ENCODE measurements at regions not wholly inside any gene's neighbourhood (a gene's known extent, or its start where the extent isn't known, plus 50 kb on each side); places are given as distances from the start of the nearest gene placed in this dataset.

DNA sequence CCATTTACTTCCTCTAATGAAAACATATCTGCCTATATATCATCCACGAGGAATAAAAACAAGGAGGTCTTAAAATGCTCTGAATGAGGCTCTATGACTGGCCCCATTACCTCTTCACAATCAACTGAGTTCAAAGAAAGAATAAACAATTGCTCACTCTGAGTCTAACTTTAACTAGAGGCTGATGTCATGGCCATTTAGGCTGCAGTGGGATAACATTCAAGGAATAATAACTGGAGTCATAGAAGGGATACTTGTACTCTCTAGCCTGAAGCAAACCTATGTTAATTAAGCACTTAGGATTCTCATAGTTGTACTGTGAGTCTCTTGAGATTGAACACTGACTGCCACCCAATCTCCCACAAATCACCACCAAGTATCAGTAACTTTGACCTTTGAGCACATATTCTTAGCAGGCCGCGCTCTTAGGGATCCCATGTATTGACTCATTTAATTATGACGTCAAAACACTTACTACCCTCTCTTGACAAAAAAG, 70.2 kb downstream of the PERP start:
- TF ChIP-seq, protein P1, sequence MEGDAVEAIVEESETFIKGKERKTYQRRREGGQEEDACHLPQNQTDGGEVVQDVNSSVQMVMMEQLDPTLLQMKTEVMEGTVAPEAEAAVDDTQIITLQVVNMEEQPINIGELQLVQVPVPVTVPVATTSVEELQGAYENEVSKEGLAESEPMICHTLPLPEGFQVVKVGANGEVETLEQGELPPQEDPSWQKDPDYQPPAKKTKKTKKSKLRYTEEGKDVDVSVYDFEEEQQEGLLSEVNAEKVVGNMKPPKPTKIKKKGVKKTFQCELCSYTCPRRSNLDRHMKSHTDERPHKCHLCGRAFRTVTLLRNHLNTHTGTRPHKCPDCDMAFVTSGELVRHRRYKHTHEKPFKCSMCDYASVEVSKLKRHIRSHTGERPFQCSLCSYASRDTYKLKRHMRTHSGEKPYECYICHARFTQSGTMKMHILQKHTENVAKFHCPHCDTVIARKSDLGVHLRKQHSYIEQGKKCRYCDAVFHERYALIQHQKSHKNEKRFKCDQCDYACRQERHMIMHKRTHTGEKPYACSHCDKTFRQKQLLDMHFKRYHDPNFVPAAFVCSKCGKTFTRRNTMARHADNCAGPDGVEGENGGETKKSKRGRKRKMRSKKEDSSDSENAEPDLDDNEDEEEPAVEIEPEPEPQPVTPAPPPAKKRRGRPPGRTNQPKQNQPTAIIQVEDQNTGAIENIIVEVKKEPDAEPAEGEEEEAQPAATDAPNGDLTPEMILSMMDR (IDR thresholded peaks at IDR 0.05) = no peak

DNA sequence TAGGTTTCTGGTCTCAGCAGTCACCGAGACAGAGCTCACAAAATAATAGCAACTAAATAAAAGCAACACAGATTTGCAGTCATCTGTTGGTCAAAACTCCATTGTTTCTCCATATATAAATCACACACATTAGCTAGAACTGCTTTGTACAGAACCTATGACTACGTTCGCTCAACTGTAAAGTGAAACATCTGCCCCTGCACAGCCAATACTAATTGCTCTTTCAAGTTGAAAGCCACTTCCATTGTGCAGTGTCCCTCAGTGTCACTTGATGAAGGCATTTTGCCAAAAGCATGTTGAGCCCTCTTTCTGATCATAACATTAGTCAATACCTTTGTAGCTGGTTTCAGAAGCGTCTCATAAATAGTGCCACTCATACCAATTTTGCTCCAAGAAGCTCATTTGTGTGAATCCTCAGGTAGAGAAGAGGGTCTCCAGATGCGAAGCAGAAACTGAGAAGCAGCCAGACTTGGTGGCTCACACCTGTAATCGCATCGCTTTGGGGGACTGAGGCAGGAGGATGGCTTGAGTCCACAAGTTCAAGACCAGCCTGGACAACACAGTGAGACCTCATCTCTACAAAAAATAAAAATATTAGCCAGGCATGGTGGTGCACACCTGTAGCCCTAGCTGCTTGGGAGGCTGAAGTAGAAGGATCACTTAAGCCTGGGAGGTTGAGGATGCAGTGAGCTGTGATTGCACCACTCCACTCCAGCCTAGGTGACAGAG, 68.9 kb downstream of the PERP start:
- TF ChIP-seq, protein P1 (IDR thresholded peaks at IDR 0.05) = no peak

Data from LNCAP (cell line).